GM12891 (cell line): ENCODE measurements at regions not wholly inside any gene's neighbourhood (a gene's known extent, or its start where the extent isn't known, plus 50 kb on each side); places are given as distances from the start of the nearest gene placed in this dataset.

Experiments
- POLR2A ChIP-seq: IDR thresholded peaks from 2 replicates; pipeline ENCODE4 v1.6.1; 2011; ENCODE audit warnings: low read depth, low read length, control low read depth
- POLR2AphosphoS5 ChIP-seq: IDR thresholded peaks from 2 replicates; pipeline ENCODE4 v1.6.1; 2011; ENCODE audit warnings: low read depth, low read length, control low read depth
- SPI1 ChIP-seq: IDR thresholded peaks from 2 replicates; pipeline ENCODE4 v1.6.1; 2011; ENCODE audit warnings: low read depth, low read length, control low read depth
- TAF1 ChIP-seq: IDR thresholded peaks from 2 replicates; pipeline ENCODE4 v1.6.1; 2011; ENCODE audit warnings: low read depth, low read length, control low read depth

DNA sequence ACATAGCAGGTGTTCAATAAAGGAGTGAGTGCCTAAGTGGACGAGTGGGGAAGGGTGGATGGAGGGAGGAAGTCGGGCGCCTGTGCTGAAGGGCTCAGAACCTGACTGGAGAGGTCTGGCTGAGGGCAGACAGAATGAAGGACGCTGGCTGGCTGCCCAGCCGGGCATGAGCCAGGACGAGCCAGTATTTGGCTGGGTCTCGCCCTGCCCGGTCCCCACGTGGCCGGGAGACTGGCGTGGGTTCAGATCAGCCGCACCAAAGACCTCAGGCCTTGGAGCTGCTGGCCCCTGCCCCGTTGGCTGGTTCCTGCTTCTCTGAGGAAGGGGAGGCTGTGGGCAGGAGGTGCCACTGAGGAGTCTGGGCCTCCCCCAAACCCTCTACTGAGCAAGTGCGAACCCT is 79.8 kb downstream of the ENGASE start:
- no peak for TF ChIP-seq POLR2A
- TF ChIP-seq TAF1, result no peak
- no peak for TF ChIP-seq SPI1
- no peak for TF ChIP-seq POLR2AphosphoS5
